VCaP (cell line): ENCODE measurements at regions not wholly inside any gene's neighbourhood (a gene's known extent, or its start where the extent isn't known, plus 50 kb on each side); places are given as distances from the start of the nearest gene placed in this dataset.

Experiments
- H3K27ac ChIP-seq: fragments of 450-650 bp; 2 replicates; pipeline ENCODE4 v1.5.1; 2017
- CTCF ChIP-seq: fragments of 450-650 bp; conservative IDR thresholded peaks from 2 replicates; pipeline ENCODE4 v1.5.1; 2017; ENCODE audit warnings: mild to moderate bottlenecking, moderate library complexity

GRCh38 chr6:134529921-134530320 is 212.0 kb upstream of the SGK1 start:
- H3K27ac ChIP-seq = no peak overlapping the region
- TF ChIP-seq CTCF = no peak

- no peak for TF ChIP-seq CTCF
- no peak overlapping the region for H3K27ac ChIP-seq
These were observed 211.4 kb upstream of the SGK1 start for GRCh38 chr6:134529305-134529704.

- H3K27ac ChIP-seq = no peak overlapping the region
- no peak for TF ChIP-seq CTCF
These were observed 209.3 kb upstream of the SGK1 start for GRCh38 chr6:134527108-134527787.

GRCh38 chr6:134525190-134525868 is 207.4 kb upstream of the SGK1 start:
- no peak overlapping the region for H3K27ac ChIP-seq
- no peak for TF ChIP-seq CTCF

GRCh38 chr6:134523903-134524650 is 206.2 kb upstream of the SGK1 start:
- no peak overlapping the region for H3K27ac ChIP-seq
- TF ChIP-seq CTCF = no peak

- no peak overlapping the region for H3K27ac ChIP-seq
- no peak for TF ChIP-seq CTCF
These were observed 205.1 kb upstream of the SGK1 start for GRCh38 chr6:134523051-134523450.

- no peak for TF ChIP-seq CTCF
- H3K27ac ChIP-seq = no peak overlapping the region
These were observed 203.2 kb upstream of the SGK1 start for GRCh38 chr6:134521116-134521501.
